ENCODE measurements at regions not wholly inside any gene's neighbourhood (a gene's known extent, or its start where the extent isn't known, plus 50 kb on each side); places are given as distances from the start of the nearest gene placed in this dataset.

GRCh38 chr12:46910830-46911229, 85.0 kb upstream of the SLC38A4 start:
- Histone ChIP-seq H3K4me3 (no peak overlapping the region), H3K4me1 (no peaks in the 10 kb centered on the region), H3K27ac (no peak overlapping the region), H3K36me3 (no peaks in the 10 kb centered on the region), H3K9me3 (no peaks in the 10 kb centered on the region), H3K27me3 (ENCODE audit: low read depth) (no peaks in the 10 kb centered on the region)
- intact Hi-C loops (cut with DNase I) = no loop called here
- no peak for TF ChIP-seq CTCF (IDR thresholded peaks at IDR 0.05)
- no peak for ATAC-seq
- no peak for DNase-seq

- intact Hi-C loops (cut with DNase I) = no loop called here
Measured at GRCh38 chr12:46914336-46914735, 88.5 kb upstream of the SLC38A4 start.

GRCh38 chr12:46915082-46915481, 89.3 kb upstream of the SLC38A4 start:
- Histone ChIP-seq H3K36me3 (no peaks in the 10 kb centered on the region), H3K9me3 (no peaks in the 10 kb centered on the region), H3K27ac (no peak overlapping the region), H3K4me3 (no peak overlapping the region), H3K4me1 (no peaks in the 10 kb centered on the region), H3K27me3 (ENCODE audit: low read depth) (no peaks in the 10 kb centered on the region)
- no peak for TF ChIP-seq CTCF (IDR thresholded peaks at IDR 0.05)
- ATAC-seq (peak; percentile 52 to 62), DNase-seq (no peak)
- intact Hi-C loops (cut with DNase I) = no loop called here

More at GRCh38 chr12:46914336-46914735, 88.5 kb upstream of the SLC38A4 start:
- DNase-seq (no peak), ATAC-seq (no peak)
- no peaks in the 10 kb centered on the region for H3K4me1 ChIP-seq
- TF ChIP-seq CTCF (IDR thresholded peaks at IDR 0.05) = no peak
- H3K36me3 ChIP-seq = no peaks in the 10 kb centered on the region
- no peaks in the 10 kb centered on the region for H3K27me3 ChIP-seq (ENCODE audit: low read depth)
- no peaks in the 10 kb centered on the region for H3K9me3 ChIP-seq
- no peak overlapping the region for H3K27ac ChIP-seq
- H3K4me3 ChIP-seq = no peak overlapping the region

- Histone ChIP-seq H3K36me3 (no peaks in the 10 kb centered on the region), H3K4me3 (no peak overlapping the region), H3K4me1 (peaks cover 1% of the 10 kb centered on the region), H3K27ac (no peak overlapping the region), H3K27me3 (ENCODE audit: low read depth) (no peaks in the 10 kb centered on the region), H3K9me3 (no peaks in the 10 kb centered on the region)
- no peak for ATAC-seq
- intact Hi-C loops (cut with DNase I) = no loop called here
- no peak for DNase-seq
- no peak for TF ChIP-seq CTCF (IDR thresholded peaks at IDR 0.05)
Measured at GRCh38 chr12:46915836-46916235, 90.0 kb upstream of the SLC38A4 start.

- Histone ChIP-seq H3K27ac (no peak overlapping the region), H3K4me1 (peaks cover 9% of the 10 kb centered on the region), H3K27me3 (ENCODE audit: low read depth) (no peaks in the 10 kb centered on the region), H3K4me3 (no peak overlapping the region), H3K36me3 (no peaks in the 10 kb centered on the region), H3K9me3 (no peaks in the 10 kb centered on the region)
- intact Hi-C loops (cut with DNase I) = no loop called here
- no peak for ATAC-seq
- DNase-seq = no peak
- no peak for TF ChIP-seq CTCF (IDR thresholded peaks at IDR 0.05)
Measured at GRCh38 chr12:46916796-46917419, 91.1 kb upstream of the SLC38A4 start.
